Spinal cord (tissue), 9 donors: ENCODE measurements at regions not wholly inside any gene's neighbourhood (a gene's known extent, or its start where the extent isn't known, plus 50 kb on each side); places are given as distances from the start of the nearest gene placed in this dataset.

Experiments used
- DNase-seq, 6 donors: peaks; one replicate each; pipeline versions ENCODE4 v3.0.0 to v3.0.0-alpha.2; 2013 to 2015; ENCODE audit warnings: low spot score in 6 of 6, low read depth in 4 of 6
- H3K27ac ChIP-seq: one replicate; pipeline ENCODE4 v1.5.1; 2013; ENCODE audit warnings: low read depth, low read length, control low read depth
- H3K27me3 ChIP-seq: one replicate; pipeline ENCODE4 v1.6.1; 2013; ENCODE audit warnings: low read length; ENCODE audit not compliant: control insufficient read depth, insufficient read depth
- H3K36me3 ChIP-seq: one replicate; pipeline ENCODE4 v1.6.1; 2013; ENCODE audit warnings: low read length; ENCODE audit not compliant: control insufficient read depth, insufficient read depth
- H3K4me1 ChIP-seq: one replicate; pipeline ENCODE4 v1.6.1; 2013; ENCODE audit warnings: low read length; ENCODE audit not compliant: control insufficient read depth, insufficient read depth
- H3K4me3 ChIP-seq: one replicate; pipeline ENCODE4 v1.5.1; 2013; ENCODE audit warnings: low read depth, low read length, control low read depth
- H3K9me3 ChIP-seq: one replicate; pipeline ENCODE4 v1.6.1; 2013; ENCODE audit warnings: low read length; ENCODE audit not compliant: control insufficient read depth, insufficient read depth
- WGBS: methylation state at CpG from one replicate; pipeline ENCODE4 v1.1.5; 2013; ENCODE audit warnings: missing lambda C conversion rate; ENCODE audit not compliant: insufficient coverage; 5-methylcytosine and 5-hydroxymethylcytosine counted together
- donor health status: healthy.

GRCh38 chr4:11549525-11549924 is 120.8 kb upstream of the HS3ST1 start:
- no peaks in the 10 kb centered on the region for H3K4me1 ChIP-seq
- DNase-seq = no peak
- no peak overlapping the region for H3K4me3 ChIP-seq
- H3K36me3 ChIP-seq = no peaks in the 10 kb centered on the region
- H3K27ac ChIP-seq = no peak overlapping the region
- no peaks in the 10 kb centered on the region for H3K27me3 ChIP-seq
- H3K9me3 ChIP-seq = no peaks in the 10 kb centered on the region

GRCh38 chr4:11548597-11549082 is 119.9 kb upstream of the HS3ST1 start:
- Histone ChIP-seq H3K27ac (no peak overlapping the region), H3K27me3 (no peaks in the 10 kb centered on the region), H3K4me3 (no peak overlapping the region), H3K4me1 (no peaks in the 10 kb centered on the region), H3K9me3 (no peaks in the 10 kb centered on the region), H3K36me3 (no peaks in the 10 kb centered on the region)
- no peak for DNase-seq
- WGBS = no CpG with 5 or more reads among the region's 1 CpG

- Histone ChIP-seq H3K27me3 (no peaks in the 10 kb centered on the region), H3K36me3 (no peaks in the 10 kb centered on the region), H3K4me1 (no peaks in the 10 kb centered on the region), H3K4me3 (no peak overlapping the region), H3K27ac (no peak overlapping the region), H3K9me3 (no peaks in the 10 kb centered on the region)
- no CpG with 5 or more reads among the region's 1 CpG for WGBS
- no peak for DNase-seq
Measured at GRCh38 chr4:11546391-11547175, 117.9 kb upstream of the HS3ST1 start.

- no peak overlapping the region for H3K27ac ChIP-seq
- no peaks in the 10 kb centered on the region for H3K4me1 ChIP-seq
- H3K9me3 ChIP-seq = no peaks in the 10 kb centered on the region
- WGBS = no CpG with 5 or more reads among the region's 3 CpGs
- no peaks in the 10 kb centered on the region for H3K27me3 ChIP-seq
- DNase-seq = no peak
- H3K4me3 ChIP-seq = no peak overlapping the region
- H3K36me3 ChIP-seq = no peaks in the 10 kb centered on the region
Measured at GRCh38 chr4:11545651-11546050, 117.0 kb upstream of the HS3ST1 start.

- Histone ChIP-seq H3K36me3 (no peaks in the 10 kb centered on the region), H3K27me3 (no peaks in the 10 kb centered on the region), H3K4me3 (no peak overlapping the region), H3K4me1 (no peaks in the 10 kb centered on the region), H3K9me3 (no peaks in the 10 kb centered on the region), H3K27ac (no peak overlapping the region)
- no peak for DNase-seq
Measured at GRCh38 chr4:11544211-11544610, 115.5 kb upstream of the HS3ST1 start.

- Histone ChIP-seq H3K4me3 (no peak overlapping the region), H3K27ac (no peak overlapping the region), H3K4me1 (no peaks in the 10 kb centered on the region), H3K9me3 (no peaks in the 10 kb centered on the region), H3K27me3 (no peaks in the 10 kb centered on the region), H3K36me3 (no peaks in the 10 kb centered on the region)
- no CpG with 5 or more reads among the region's 2 CpGs for WGBS
- no peak for DNase-seq
Measured at GRCh38 chr4:11543706-11544105, 115.0 kb upstream of the HS3ST1 start.

GRCh38 chr4:11542952-11543351 is 114.3 kb upstream of the HS3ST1 start:
- no peaks in the 10 kb centered on the region for H3K27me3 ChIP-seq
- H3K36me3 ChIP-seq = no peaks in the 10 kb centered on the region
- no CpG with 5 or more reads among the region's 2 CpGs for WGBS
- H3K9me3 ChIP-seq = no peaks in the 10 kb centered on the region
- no peaks in the 10 kb centered on the region for H3K4me1 ChIP-seq
- no peak overlapping the region for H3K27ac ChIP-seq
- H3K4me3 ChIP-seq = no peak overlapping the region
- no peak for DNase-seq

GRCh38 chr4:11537846-11538245 is 109.2 kb upstream of the HS3ST1 start:
- Histone ChIP-seq H3K4me3 (no peak overlapping the region), H3K27ac (no peak overlapping the region), H3K27me3 (no peaks in the 10 kb centered on the region), H3K36me3 (no peaks in the 10 kb centered on the region), H3K4me1 (no peaks in the 10 kb centered on the region), H3K9me3 (no peaks in the 10 kb centered on the region)
- no peak for DNase-seq
- no CpG with 5 or more reads among the region's 4 CpGs for WGBS

GRCh38 chr4:11535333-11535732 is 106.6 kb upstream of the HS3ST1 start:
- Histone ChIP-seq H3K36me3 (no peaks in the 10 kb centered on the region), H3K4me3 (no peak overlapping the region), H3K4me1 (no peaks in the 10 kb centered on the region), H3K9me3 (no peaks in the 10 kb centered on the region), H3K27ac (no peak overlapping the region), H3K27me3 (no peaks in the 10 kb centered on the region)
- no peak for DNase-seq
- 66% methylated on average over 3 of the region's 5 CpGs for WGBS

- H3K36me3 ChIP-seq = no peaks in the 10 kb centered on the region
- WGBS = 70% methylated on average over 1 of the region's 2 CpGs
- H3K9me3 ChIP-seq = peaks cover 2% of the 10 kb centered on the region
- no peaks in the 10 kb centered on the region for H3K27me3 ChIP-seq
- DNase-seq = no peak
- no peak overlapping the region for H3K27ac ChIP-seq
- no peaks in the 10 kb centered on the region for H3K4me1 ChIP-seq
- no peak overlapping the region for H3K4me3 ChIP-seq
Measured at GRCh38 chr4:11534623-11535302, 106.1 kb upstream of the HS3ST1 start.
